ENCODE measurements at regions not wholly inside any gene's neighbourhood (a gene's known extent, or its start where the extent isn't known, plus 50 kb on each side); places are given as distances from the start of the nearest gene placed in this dataset.
"Not testable (repeated sequence)": the region's sequence is repeated elsewhere in the genome, so short reads cannot be mapped to it uniquely, and the experiment has no call there.

GRCh38 chr4:78660559-78660958 is 109.0 kb downstream of the ANXA3 start:
- no peak for DNase-seq

- no peak for DNase-seq
These were observed 109.6 kb downstream of the ANXA3 start for GRCh38 chr4:78661086-78661690.

DNA sequence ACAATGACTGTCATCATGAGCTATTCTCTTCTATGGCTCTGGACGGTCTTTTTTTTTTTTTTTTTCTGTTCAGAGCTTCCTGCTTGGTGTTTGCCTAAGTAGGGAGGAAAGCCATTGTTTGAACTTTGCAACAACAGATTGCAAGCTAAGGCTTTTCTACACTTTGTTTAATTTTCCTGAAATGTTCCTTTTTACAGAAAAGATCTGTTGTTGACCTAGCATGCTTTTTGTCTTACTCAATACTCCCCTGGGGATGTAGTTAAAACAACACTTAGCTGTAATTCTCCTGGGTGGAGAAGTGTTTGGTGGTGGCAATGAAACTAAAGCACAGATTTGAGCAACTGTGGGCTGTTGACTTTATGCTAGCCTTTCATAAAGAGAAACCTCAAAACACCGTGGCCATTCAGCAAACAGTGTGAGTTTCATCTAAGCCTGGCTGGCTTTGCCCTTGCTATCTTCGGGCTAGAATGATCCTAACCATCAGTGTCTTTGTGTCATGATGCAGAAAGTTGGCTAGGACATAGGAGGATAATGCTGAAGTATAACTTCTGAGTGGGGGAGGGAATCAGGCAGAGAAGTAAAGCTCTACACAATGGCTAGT is 110.5 kb downstream of the ANXA3 start:
- DNase-seq, result peak; percentile 40

- DNase-seq, result no peak
These were observed 111.1 kb downstream of the ANXA3 start for GRCh38 chr4:78662658-78663057.

DNA sequence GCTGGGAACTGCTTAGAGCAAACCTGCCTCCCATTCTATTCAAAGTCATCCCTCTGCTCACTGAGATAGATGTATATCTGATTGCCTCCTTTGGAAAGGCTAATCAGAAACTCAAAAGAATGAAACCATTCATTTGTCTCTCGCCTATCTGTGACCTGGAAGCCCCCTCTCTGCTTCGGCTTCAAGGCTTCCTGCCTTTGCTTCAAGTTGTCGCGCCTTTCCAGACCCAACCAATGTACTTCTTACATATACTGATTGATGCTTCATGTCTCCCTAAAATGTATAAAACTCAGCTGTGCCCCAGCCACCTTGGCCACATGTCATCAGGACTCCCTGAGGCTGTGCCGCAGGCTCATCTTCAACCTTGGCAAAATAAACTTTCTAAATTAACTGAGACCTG is 111.9 kb upstream of the BMP2K start:
- DNase-seq, result not testable (repeated sequence)

DNA sequence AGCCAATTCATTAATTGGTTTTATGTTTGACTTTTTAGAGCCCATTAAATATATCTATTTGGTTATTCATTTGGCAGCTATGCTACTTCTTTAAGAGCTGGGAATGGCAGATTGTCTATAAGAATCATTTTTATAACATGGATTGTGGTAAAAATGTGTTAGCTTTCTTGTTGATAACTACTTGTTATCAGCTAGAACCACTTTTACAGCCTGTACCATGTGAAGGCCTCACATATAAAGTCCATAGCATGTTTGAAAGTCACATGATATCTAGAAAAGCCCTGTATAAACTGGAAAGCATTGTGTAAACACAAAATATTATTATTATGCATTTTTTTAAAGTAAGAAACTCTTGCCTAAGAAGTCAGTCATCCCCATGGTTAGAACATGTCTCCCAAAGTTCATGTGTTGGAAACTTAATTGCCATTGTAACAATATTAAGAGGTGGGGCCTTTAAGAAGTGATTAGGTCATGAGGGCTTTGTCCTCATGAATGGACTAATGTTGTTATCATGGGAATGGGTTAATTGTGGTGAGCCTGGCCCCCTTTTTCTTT is 110.9 kb upstream of the BMP2K start:
- no peak for DNase-seq

GRCh38 chr4:78666830-78667258 is 109.3 kb upstream of the BMP2K start:
- no peak for DNase-seq

- no peak for DNase-seq
These were observed 108.8 kb upstream of the BMP2K start for GRCh38 chr4:78667325-78667724.

DNA sequence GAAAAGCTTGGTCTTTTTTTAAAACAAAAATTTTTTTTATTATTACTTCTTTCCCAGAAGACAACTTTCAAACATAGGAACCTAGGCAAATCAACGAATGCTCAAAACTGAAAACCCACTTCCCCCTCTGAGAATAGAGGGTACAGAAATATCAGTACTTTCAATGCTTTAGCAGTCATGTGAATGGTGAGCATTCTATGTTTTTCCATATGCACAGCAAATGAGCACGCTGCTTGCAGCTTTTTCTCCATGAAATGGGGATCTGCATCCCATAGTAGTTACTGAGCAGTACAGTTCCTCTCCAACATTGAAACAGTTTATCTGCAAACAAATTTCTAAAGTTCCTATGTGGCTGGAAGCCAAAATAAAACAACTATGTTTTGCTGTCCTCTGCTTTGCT is 108.4 kb upstream of the BMP2K start:
- no peak for DNase-seq

DNA sequence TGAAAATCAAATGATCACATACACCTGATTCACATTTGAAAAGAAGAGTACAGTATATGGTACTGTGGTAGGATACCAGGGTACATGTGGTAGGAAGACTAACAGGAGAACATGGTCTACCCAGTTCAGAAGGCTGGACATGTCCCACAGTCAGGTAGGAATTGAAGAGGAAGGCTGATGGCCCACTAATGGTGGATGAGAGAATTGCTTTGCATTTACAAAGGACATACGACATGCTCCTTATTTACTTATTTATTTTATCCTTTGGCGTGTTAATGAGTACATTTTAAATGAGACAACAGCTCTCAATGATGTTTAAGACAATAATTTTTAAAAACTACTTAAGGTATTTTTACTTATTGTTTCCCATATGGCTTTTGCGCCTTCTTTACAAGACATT is 106.7 kb upstream of the BMP2K start:
- DNase-seq, result no peak

- no peak for DNase-seq
These were observed 104.0 kb upstream of the BMP2K start for GRCh38 chr4:78671903-78672815.

GRCh38 chr4:78673337-78673736 is 102.8 kb upstream of the BMP2K start:
- no peak for DNase-seq

DNA sequence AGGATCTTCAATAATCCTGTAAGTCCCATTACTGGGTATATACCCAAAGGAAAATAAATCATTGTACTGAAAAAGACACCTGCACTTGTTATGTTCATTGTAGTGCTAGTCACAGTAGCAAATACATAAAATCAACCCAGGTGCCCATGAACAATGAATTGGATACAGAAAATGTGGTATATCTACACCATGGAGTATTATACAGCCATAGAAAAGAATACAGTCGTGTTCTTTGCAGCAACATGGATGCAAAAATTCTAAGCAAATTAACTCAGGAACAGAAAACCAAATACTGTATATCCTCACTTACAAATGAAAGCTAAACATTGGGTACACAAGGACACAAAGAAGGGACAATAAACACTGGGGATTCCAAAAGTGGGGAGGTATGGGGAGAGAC is 100.8 kb upstream of the BMP2K start:
- no peak for DNase-seq

- DNase-seq, result no peak
These were observed 94.1 kb upstream of the BMP2K start for GRCh38 chr4:78682070-78682469.

DNA sequence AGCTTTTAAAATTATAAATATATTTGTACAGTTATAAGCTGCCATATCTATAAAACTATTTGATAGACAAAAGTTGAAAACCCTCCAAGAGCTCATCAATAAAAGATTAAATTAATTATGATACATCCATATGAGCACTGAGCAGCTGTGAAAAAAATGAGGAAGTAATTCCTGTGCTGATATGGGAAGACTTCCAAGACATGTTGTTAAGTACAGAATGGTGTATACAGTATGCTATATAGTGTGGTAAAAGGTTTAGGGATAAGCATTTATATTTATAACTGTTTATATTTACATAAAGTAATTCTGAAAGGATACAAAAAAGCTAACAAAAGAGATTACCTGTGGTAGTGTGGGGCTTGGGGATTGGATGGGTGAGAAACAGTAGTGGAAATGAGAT is 92.8 kb upstream of the BMP2K start:
- DNase-seq, result no peak

- no peak for DNase-seq
These were observed 91.6 kb upstream of the BMP2K start for GRCh38 chr4:78684325-78685079.

- DNase-seq, result no peak
These were observed 88.3 kb upstream of the BMP2K start for GRCh38 chr4:78687818-78688217.

DNA sequence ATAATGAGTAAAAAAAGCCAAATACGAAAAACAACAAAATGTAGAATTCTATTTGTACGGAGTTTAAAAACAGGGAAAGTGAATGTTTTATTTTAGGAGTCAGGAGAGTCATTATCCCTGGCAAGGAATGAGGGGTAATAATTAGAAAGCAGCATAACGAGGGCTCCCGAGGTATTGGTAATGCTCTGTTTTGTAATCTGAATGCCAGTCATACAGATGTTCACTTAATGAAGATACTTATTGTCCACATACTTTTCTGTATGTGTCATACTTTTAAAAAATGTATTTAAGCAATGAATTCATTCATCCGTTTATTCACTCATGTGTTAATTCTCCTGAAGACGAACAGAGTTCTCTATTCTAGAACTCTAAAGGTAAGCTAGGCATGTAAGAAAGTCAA is 87.8 kb upstream of the BMP2K start:
- DNase-seq, result no peak

DNA sequence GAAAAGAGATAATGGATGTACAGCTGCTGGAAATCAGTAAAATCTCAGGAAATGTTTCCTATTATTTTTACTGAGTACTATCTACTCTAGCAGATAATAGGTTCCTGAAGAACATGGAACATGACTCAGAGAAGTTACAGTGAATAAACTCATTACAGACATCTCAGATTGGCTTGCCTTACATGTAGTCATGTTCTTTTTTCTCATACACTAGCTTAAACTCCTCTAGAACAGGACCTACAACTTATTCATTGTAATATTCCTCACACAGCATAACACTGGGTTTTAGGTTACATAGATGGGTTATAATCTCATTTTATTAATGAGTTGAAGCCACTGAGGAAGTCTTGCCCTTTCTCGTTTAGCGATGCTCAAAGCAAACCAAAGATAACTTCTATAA is 86.9 kb upstream of the BMP2K start:
- DNase-seq, result no peak

- DNase-seq, result no peak
These were observed 86.3 kb upstream of the BMP2K start for GRCh38 chr4:78689700-78690323.

- DNase-seq, result no peak
These were observed 84.8 kb upstream of the BMP2K start for GRCh38 chr4:78691334-78691754.

All from left hindlimb (tissue), 1 donor.